Thyroid gland (tissue), 4 donors: ENCODE measurements at regions not wholly inside any gene's neighbourhood (a gene's known extent, or its start where the extent isn't known, plus 50 kb on each side); places are given as distances from the start of the nearest gene placed in this dataset.

Source experiments
- DNase-seq, 2 donors: peaks; one replicate each; pipeline ENCODE4 v3.0.0-alpha.2; 2019
- H3K27ac ChIP-seq, 3 donors: fragments of 200-600 bp; sonication (generic); 1 replicate in 2 of 3; 2 replicates in 1 of 3; pipeline ENCODE4 v1.5.1; 2016 to 2019; ENCODE audit warnings: mild to moderate bottlenecking in 1 of 3, moderate library complexity in 1 of 3
- H3K27me3 ChIP-seq: fragments of 200-600 bp; sonication (generic); one replicate; pipeline ENCODE4 v1.5.1; 2019
- H3K36me3 ChIP-seq, 2 donors: fragments of 200-600 bp; sonication (generic); one replicate each; pipeline ENCODE4 v1.5.1; 2016 to 2019
- H3K4me1 ChIP-seq, 2 donors: fragments of 200-600 bp; sonication (generic); one replicate each; pipeline ENCODE4 v1.5.1; 2017 to 2019
- H3K4me3 ChIP-seq, 3 donors: fragments of 200-600 bp; sonication (generic); replicated peaks in 1 of 3; 1 replicate in 2 of 3; 2 replicates in 1 of 3; pipeline ENCODE4 v1.5.1; 2016; ENCODE audit warnings: mild to moderate bottlenecking in 1 of 3
- H3K9me3 ChIP-seq: fragments of 200-600 bp; sonication (generic); one replicate; pipeline ENCODE4 v1.5.1; 2017
- POLR2A ChIP-seq, 2 donors: fragments of 450-650 bp; IDR thresholded peaks; one replicate each; pipeline ENCODE4 v1.6.1; 2017; ENCODE audit warnings: antibody characterized with exemption in 2 of 2, mild to moderate bottlenecking in 2 of 2, moderate library complexity in 1 of 2
- WGBS, 2 donors: methylation state at CpG; one replicate each; pipeline ENCODE4 v1.1.5; 2017; 5-methylcytosine and 5-hydroxymethylcytosine counted together
- intact Hi-C: fragments of 100-400 bp; cut with DNase I; formaldehyde crosslinking; loops from one replicate; pipeline ENCODE4 v1.15.1; 2023
- TF ChIP-seq, protein P1 (sequence below), 6 experiments: fragments of 200-600 bp in 3 of 6; fragments of 450-650 bp in 3 of 6; sonication (generic) in 3 of 6; IDR thresholded peaks; one replicate each; pipeline ENCODE4 v1.5.1; 2016 to 2019; ENCODE audit warnings: antibody characterized with exemption in 6 of 6, mild to moderate bottlenecking in 2 of 6, inconsistent platforms in 1 of 6, moderate library complexity in 1 of 6

DNA sequence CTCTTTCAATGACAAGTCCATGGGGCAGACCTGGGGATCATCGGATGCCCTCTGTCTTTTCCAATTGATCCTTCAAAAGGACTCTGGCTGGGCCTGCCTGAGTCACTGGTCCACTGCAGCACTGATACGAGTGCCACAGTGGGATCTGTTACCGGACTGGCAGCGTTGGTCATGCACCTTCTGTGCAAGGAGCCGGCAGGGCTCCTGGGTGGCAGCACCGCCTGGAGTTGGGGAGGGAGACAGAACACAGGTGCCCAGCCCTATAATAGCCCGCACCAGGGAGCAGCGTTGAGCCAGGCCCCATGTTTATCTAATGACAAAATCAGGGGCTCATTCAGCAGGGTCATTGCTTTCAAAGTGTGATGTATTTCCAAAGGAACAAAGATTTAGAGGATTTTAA is 64.2 kb upstream of the NXT1 start:
- Histone ChIP-seq H3K27me3 (no peaks in the 10 kb centered on the region), H3K4me3 (no peak overlapping the region), H3K9me3 (no peaks in the 10 kb centered on the region), H3K4me1 (no peaks in the 10 kb centered on the region), H3K27ac (no peak overlapping the region), H3K36me3 (no peaks in the 10 kb centered on the region)
- no peak for DNase-seq
- no peak for TF ChIP-seq POLR2A (IDR thresholded peaks at IDR 0.05)
- TF ChIP-seq, protein P1, sequence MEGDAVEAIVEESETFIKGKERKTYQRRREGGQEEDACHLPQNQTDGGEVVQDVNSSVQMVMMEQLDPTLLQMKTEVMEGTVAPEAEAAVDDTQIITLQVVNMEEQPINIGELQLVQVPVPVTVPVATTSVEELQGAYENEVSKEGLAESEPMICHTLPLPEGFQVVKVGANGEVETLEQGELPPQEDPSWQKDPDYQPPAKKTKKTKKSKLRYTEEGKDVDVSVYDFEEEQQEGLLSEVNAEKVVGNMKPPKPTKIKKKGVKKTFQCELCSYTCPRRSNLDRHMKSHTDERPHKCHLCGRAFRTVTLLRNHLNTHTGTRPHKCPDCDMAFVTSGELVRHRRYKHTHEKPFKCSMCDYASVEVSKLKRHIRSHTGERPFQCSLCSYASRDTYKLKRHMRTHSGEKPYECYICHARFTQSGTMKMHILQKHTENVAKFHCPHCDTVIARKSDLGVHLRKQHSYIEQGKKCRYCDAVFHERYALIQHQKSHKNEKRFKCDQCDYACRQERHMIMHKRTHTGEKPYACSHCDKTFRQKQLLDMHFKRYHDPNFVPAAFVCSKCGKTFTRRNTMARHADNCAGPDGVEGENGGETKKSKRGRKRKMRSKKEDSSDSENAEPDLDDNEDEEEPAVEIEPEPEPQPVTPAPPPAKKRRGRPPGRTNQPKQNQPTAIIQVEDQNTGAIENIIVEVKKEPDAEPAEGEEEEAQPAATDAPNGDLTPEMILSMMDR (IDR thresholded peaks at IDR 0.05), result no peak
- 86 to 93% methylated on average over 8 of the region's 8 CpGs for WGBS, 2 donors
- intact Hi-C loops, result no loop called here

DNA sequence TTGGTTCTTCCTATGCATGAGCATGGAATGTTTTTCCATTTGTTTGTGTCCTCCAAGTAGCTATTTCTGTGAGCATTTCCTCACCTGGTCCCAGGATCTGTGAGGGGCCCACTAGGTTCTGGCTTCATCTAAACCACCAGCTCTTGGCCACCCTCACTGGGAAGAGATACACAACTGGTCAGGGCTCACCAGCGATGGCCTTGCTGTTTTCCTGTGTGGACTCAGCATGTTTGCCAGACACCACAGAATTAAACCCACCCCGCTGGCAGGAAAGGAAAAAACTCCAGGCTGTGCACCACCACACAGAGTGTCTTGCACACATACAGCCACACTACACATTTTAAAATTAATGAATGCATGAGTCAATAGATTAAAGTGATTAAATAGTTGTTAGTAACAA is 65.1 kb upstream of the NXT1 start:
- no peaks in the 10 kb centered on the region for H3K9me3 ChIP-seq
- DNase-seq, result no peak
- H3K27ac ChIP-seq, result no peak overlapping the region
- TF ChIP-seq, protein P1 (IDR thresholded peaks at IDR 0.05), result no peak
- no peak for TF ChIP-seq POLR2A (IDR thresholded peaks at IDR 0.05)
- H3K4me3 ChIP-seq, result no peak overlapping the region
- no peaks in the 10 kb centered on the region for H3K36me3 ChIP-seq
- intact Hi-C loops, result no loop called here
- no peaks in the 10 kb centered on the region for H3K4me1 ChIP-seq
- 85 to 88% methylated on average over 2 of the region's 2 CpGs for WGBS, 2 donors
- no peaks in the 10 kb centered on the region for H3K27me3 ChIP-seq

DNA sequence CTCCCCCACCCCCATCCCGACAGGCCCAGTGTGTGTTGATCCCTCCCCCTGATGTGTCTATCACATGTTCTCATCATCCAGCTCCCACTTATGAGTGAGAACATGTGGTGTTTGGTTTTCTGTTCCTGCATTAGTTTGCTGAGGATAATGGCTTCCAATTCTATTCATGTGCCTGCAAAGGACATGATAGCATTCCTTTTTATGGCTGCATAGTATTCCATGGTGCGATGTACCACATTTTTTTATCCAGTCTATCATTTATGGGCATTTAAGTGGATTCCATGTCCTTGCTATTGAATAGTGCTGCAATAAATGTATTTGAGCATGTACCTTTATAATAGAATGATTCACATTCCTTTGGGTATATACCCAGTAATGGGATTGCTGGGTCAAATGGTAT is 66.6 kb upstream of the NXT1 start:
- intact Hi-C loops, result no loop called here
- Histone ChIP-seq H3K4me1 (no peaks in the 10 kb centered on the region), H3K27me3 (no peaks in the 10 kb centered on the region), H3K4me3 (no peak overlapping the region), H3K27ac (no peak overlapping the region), H3K9me3 (no peaks in the 10 kb centered on the region), H3K36me3 (no peaks in the 10 kb centered on the region)
- TF ChIP-seq POLR2A (IDR thresholded peaks at IDR 0.05), result no peak
- TF ChIP-seq, protein P1 (IDR thresholded peaks at IDR 0.05), result no peak
- no peak for DNase-seq
- WGBS, 2 donors, result 91 to 93% methylated on average over 2 of the region's 2 CpGs

DNA sequence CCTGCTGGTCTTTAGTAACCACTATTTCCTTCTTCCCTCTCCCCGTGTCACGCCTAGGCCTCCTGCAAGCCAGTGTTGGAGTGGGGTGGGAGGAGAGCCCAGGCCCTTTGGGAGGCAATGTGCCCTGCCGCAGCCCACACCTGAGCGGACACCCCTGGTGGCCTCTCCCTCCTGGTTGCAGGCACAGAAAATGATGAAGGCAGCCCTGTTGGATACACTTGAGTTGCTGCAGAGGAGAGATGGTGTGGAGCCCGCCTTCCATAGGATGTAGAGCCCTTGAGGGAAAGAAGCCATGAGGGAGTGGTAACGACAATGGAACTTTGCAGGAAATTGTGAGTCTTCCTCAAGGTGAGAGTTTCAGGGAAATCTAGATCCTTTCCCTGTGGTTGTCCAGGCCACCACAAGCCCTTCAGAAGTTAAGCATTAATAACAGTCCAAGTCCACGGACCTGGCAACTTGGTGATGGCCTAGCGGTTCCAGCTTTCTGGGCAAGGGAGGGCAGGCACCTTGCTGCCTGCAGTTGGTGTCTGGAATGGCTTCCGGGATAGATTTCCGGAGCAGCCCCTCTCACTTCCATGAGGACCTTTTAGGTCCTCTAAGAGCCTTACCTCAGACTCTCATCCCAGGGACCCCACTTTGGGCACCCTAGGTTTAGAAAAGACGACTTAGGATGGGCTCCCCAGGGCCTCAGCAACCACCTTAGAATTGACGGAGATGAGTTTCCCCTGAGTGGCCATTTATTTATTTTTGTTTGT is 67.3 kb upstream of the NXT1 start:
- 76 to 80% methylated on average over 10 to 12 of the region's 12 CpGs for WGBS, 2 donors
- Histone ChIP-seq H3K4me1 (no peaks in the 10 kb centered on the region), H3K36me3 (no peaks in the 10 kb centered on the region), H3K27me3 (no peaks in the 10 kb centered on the region), H3K27ac (no peak overlapping the region), H3K4me3 (no peak overlapping the region), H3K9me3 (no peaks in the 10 kb centered on the region)
- no peak for DNase-seq
- intact Hi-C loops, result no loop called here
- no peak for TF ChIP-seq POLR2A (IDR thresholded peaks at IDR 0.05)
- TF ChIP-seq, protein P1 (IDR thresholded peaks at IDR 0.05), result no peak

DNA sequence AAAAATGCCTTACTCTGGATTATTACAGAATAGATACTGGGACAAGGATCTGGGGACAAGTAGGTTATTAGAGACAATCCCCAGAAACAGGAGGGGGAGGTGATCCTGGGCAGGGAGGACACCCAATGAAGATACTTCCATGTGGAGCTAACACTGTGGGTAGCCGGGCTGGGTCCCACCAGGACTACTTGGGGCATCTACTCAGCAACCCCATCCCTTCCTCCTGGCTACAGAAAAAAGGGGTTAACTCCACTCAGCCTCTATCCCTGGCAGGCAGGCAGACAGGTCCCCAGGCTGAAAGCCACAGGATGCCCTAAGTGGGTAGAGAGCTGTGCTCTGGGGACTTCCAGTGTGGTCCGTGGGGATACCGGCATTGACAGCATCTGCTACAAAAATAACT is 68.0 kb upstream of the NXT1 start:
- no peak for DNase-seq
- no peaks in the 10 kb centered on the region for H3K27me3 ChIP-seq
- H3K4me1 ChIP-seq, result no peaks in the 10 kb centered on the region
- TF ChIP-seq POLR2A (IDR thresholded peaks at IDR 0.05), result no peak
- TF ChIP-seq, protein P1 (IDR thresholded peaks at IDR 0.05), result no peak
- H3K9me3 ChIP-seq, result no peaks in the 10 kb centered on the region
- intact Hi-C loops, result no loop called here
- no peaks in the 10 kb centered on the region for H3K36me3 ChIP-seq
- no peak overlapping the region for H3K27ac ChIP-seq
- WGBS, 2 donors, result 80 to 89% methylated on average over 3 of the region's 3 CpGs
- no peak overlapping the region for H3K4me3 ChIP-seq
